ENCODE measurements at regions not wholly inside any gene's neighbourhood (a gene's known extent, or its start where the extent isn't known, plus 50 kb on each side); places are given as distances from the start of the nearest gene placed in this dataset.
"Not testable (repeated sequence)": the region's sequence is repeated elsewhere in the genome, so short reads cannot be mapped to it uniquely, and the experiment has no call there.

GRCh38 chr13:65292488-65292901, 1937.6 kb downstream of the PCDH9 start:
- no peak for DNase-seq (ENCODE audit: low spot score)
- no peak for TF ChIP-seq CTCF (IDR thresholded peaks at IDR 0.05; ENCODE audit: extremely low read depth, missing control alignments)

- no peak for DNase-seq (ENCODE audit: low spot score)
- TF ChIP-seq CTCF (IDR thresholded peaks at IDR 0.05; ENCODE audit: extremely low read depth, missing control alignments): no peak
Measured at GRCh38 chr13:65287405-65287804, 1942.7 kb downstream of the PCDH9 start.

- no peak for DNase-seq (ENCODE audit: low spot score)
- TF ChIP-seq CTCF (IDR thresholded peaks at IDR 0.05; ENCODE audit: extremely low read depth, missing control alignments): no peak
Measured at GRCh38 chr13:65275838-65276630, 1954.1 kb downstream of the PCDH9 start.

GRCh38 chr13:65275108-65275507, 1955.0 kb downstream of the PCDH9 start:
- no peak for TF ChIP-seq CTCF (IDR thresholded peaks at IDR 0.05; ENCODE audit: extremely low read depth, missing control alignments)
- no peak for DNase-seq (ENCODE audit: low spot score)

- DNase-seq (ENCODE audit: low spot score): not testable (repeated sequence)
Measured at GRCh38 chr13:65273811-65274420, 1956.2 kb downstream of the PCDH9 start.

GRCh38 chr13:65268009-65268408, 1962.1 kb downstream of the PCDH9 start:
- no peak for TF ChIP-seq CTCF (IDR thresholded peaks at IDR 0.05; ENCODE audit: extremely low read depth, missing control alignments)
- no peak for DNase-seq (ENCODE audit: low spot score)

- DNase-seq (ENCODE audit: low spot score): no peak
- no peak for TF ChIP-seq CTCF (IDR thresholded peaks at IDR 0.05; ENCODE audit: extremely low read depth, missing control alignments)
Measured at GRCh38 chr13:65265988-65266387, 1964.1 kb downstream of the PCDH9 start.

- DNase-seq (ENCODE audit: low spot score): no peak
- TF ChIP-seq CTCF (IDR thresholded peaks at IDR 0.05; ENCODE audit: extremely low read depth, missing control alignments): no peak
Measured at GRCh38 chr13:65264066-65264465, 1966.1 kb downstream of the PCDH9 start.
